GM18508 (cell line): ENCODE measurements at regions not wholly inside any gene's neighbourhood (a gene's known extent, or its start where the extent isn't known, plus 50 kb on each side); places are given as distances from the start of the nearest gene placed in this dataset.
"Not testable (repeated sequence)": the region's sequence is repeated elsewhere in the genome, so short reads cannot be mapped to it uniquely, and the experiment has no call there.

Experiments
- ATAC-seq: cut with Tn5 transposase; IDR thresholded peaks from one replicate; pipeline ENCODE4 v1.9.1; 2021; ENCODE audit warnings: moderate number of reproducible peaks; ENCODE audit not compliant: insufficient read depth, unreplicated experiment

- no peak for ATAC-seq
These were observed 426.6 kb upstream of the PLXNA2 start for GRCh38 chr1:208670778-208671177.

DNA sequence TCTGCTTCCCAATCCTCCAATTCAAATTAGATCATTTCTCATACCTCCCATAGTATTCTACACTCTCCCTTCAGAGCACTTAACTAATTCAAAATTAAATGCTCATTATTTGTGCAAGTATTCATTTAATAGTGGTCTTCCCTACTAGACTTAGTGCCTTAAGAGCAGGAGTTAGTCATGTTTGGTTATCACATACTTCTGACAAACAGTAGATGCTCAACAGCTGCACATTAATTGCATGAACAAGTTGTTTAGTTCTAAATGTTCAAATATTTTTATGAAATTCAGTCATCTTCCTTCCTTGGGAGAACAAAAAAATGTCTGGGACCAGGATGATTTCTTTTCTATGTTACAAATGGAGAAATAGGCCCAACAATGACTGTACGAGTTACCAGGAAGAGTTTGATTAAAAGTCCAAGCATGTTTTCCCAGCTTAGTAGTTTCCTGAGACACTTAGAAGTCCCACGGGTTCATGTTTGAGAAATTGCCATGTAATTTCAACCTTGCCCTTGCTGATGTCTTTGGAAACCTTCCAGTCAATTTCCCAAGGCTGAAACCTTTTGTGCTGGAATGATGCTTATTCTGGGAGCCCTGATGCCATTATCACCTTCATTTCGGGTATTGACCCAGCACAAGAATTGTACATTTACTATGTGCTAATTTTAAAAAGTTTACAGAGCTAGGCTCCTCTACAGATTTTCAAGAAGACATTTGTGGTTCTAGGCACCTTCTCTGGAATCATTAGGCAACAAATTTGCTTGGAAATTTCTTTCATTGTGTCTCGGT lies 437.9 kb upstream of the PLXNA2 start:
- no peak for ATAC-seq

DNA sequence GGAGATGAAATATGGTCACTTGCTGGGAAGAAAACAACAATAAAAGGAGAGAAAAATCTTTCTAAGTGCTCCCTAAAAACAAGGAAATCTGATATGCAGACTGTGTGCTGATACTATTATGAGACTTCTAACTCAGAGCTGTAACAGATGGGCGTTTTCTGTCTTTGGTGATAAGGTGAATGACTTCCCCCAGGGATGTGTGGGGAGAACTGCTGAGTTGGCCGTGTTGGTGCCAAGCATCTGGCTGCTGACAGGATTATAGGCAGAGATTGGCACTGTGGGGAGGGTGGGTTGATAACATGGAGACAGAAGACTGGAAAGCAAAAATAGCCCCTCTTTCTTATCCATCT lies 438.5 kb upstream of the PLXNA2 start:
- ATAC-seq: no peak

DNA sequence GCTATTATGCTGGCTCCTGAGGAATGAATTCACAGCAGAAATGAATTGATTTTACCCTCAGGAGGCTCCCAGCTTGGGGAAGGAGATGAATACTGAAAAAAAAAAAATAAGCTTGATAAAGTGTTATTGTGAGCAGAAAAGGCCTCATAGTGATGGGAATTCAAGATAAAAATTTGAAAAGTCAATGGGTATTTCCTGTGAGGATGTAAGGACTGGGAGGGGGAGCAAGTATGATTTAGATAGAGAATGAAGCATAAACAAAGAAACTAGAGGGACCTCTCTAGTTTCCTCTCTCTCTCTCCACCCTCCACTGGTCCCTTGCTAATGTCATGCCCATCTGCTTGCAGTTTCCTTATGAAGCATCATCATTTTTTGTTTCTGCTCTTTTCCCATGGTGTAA lies 439.0 kb upstream of the PLXNA2 start:
- no peak for ATAC-seq

- ATAC-seq: no peak
These were observed 440.0 kb upstream of the PLXNA2 start for GRCh38 chr1:208684192-208684591.

DNA sequence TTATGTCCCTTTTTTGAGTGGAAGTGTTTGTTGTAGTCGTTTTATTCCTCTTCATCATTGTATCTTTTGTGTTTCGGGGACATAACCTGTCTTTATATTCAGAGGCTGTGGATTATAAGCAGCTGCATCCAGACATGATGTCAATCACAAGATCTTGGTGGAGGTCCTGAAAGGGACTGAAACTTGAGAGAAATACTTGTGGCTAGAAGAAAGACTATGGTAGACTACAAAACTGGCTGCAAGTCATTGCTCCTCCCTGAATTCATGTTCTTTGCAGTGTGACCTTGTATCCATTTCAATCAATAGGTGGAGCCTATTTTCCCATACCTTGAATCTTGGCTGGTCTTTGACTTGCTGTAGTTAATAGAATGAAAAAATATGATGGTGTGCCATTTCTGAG lies 442.4 kb upstream of the PLXNA2 start:
- no peak for ATAC-seq

GRCh38 chr1:208688656-208689315 lies 444.6 kb upstream of the PLXNA2 start:
- ATAC-seq: no peak

- ATAC-seq: no peak
These were observed 446.8 kb upstream of the PLXNA2 start for GRCh38 chr1:208691012-208691411.

- ATAC-seq: no peak
These were observed 465.8 kb upstream of the PLXNA2 start for GRCh38 chr1:208709981-208710380.

DNA sequence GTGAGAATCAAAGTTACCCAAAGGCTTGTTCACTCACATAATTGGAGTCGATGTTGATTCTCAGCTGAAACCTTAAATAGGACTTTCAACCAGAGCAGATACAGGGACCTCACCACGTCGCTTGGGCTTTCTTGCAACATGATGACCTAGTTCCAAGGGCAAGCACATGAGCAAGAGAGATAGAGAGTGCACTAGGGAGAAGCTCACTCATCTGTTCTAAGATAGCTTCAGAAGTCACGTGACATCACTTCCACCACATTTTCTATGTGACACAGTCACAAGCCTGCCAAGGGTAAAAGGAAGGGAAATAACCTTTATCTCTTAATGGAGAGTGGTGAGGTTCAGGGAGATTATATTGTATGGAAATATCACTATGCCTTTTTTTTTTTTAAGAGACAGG lies 470.1 kb upstream of the PLXNA2 start:
- ATAC-seq: no peak

- no peak for ATAC-seq
These were observed 473.3 kb upstream of the PLXNA2 start for GRCh38 chr1:208717525-208717924.

GRCh38 chr1:208722592-208722991 lies 478.4 kb upstream of the PLXNA2 start:
- no peak for ATAC-seq

DNA sequence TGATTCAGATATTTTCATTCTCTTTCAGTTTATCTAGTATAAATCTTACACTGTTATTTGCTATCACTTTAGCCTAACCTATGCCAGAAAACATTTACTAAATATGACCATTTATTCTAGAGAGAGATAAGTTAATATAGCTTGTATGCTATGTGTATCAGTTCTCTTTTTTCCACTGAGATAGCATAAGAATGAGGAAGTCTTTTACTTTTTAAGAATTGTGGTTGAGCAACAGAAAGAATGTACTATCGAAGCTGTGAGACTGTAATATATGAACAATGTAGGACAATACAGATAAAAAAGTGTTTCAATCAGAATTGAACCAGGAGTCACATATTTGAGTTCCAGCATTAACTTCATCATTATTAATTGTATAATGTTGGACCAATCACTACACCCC lies 479.9 kb upstream of the PLXNA2 start:
- ATAC-seq: no peak

- ATAC-seq: no peak
These were observed 484.6 kb upstream of the PLXNA2 start for GRCh38 chr1:208728815-208729214.

GRCh38 chr1:208731981-208732821 lies 488.0 kb upstream of the PLXNA2 start:
- peak; percentile 97 for ATAC-seq

DNA sequence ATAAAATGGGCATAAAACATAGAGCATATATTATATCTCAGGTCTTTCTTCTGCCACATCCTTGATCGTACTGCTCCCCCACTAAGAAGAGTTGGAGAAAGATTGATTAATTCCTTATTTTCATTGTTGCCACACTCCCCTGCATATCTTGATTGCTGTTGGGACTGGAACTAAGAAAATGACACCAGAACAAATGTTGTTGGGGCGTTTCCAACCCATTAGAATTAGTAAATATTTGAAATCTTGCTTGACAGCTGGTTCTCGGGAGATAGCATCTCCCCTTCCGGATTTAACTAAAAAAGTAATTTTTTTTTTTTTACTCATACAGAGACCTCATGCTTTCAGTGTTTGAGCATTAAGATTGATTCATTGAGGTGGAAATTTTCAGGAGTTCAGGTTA lies 493.0 kb upstream of the PLXNA2 start:
- no peak for ATAC-seq

- peak; percentile 90 for ATAC-seq
These were observed 493.7 kb upstream of the PLXNA2 start for GRCh38 chr1:208737922-208738321.

GRCh38 chr1:208739636-208740035 lies 495.5 kb upstream of the PLXNA2 start:
- ATAC-seq: not testable (repeated sequence)

GRCh38 chr1:208741296-208741695 lies 497.1 kb upstream of the PLXNA2 start:
- no peak for ATAC-seq

DNA sequence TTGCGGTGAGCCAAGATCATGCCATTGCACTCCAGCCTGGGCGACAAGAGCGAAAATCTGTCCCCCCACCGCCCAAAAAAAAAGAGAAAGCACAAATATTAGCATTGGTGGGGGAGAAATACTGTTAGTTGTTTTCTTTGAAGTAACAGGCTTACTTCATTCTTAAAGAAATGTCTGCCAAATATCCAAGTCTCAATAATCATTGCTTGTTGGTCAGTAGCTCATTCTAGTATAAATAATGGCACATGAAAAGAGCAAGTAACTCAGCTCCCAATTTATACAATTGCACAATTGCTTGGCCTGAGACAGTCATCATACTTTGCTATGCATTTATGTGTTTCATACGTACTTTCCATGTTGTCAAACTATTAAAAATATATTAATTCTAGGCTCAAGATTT lies 499.2 kb upstream of the PLXNA2 start:
- no peak for ATAC-seq

DNA sequence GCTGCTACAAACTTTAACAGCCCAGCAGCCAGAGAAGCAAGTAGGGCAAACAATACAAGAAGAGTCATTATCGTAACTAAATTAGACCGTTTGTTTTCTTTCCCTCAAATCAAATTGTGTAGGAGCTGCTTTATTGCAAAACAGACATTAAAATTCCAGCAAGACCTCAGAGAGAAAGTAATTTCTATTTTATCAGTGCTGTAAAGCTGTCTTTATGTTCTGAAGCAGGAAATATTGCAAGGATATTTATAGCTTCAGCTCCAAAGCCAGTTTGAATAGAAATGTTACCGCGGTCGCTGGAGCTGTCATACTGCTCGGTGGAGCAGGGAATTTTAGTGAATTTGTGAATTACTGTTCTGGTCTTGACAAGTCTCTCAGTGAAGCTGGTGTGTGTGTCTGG lies 503.8 kb upstream of the PLXNA2 start:
- no peak for ATAC-seq
